HG03045 (cell line): ENCODE measurements at regions not wholly inside any gene's neighbourhood (a gene's known extent, or its start where the extent isn't known, plus 50 kb on each side); places are given as distances from the start of the nearest gene placed in this dataset.
"Not testable (repeated sequence)": the region's sequence is repeated elsewhere in the genome, so short reads cannot be mapped to it uniquely, and the experiment has no call there.

Experiments used
- ATAC-seq: cut with Tn5 transposase; IDR thresholded peaks from one replicate; pipeline ENCODE4 v1.9.1; 2021; ENCODE audit warnings: mild to moderate bottlenecking, moderate library complexity; ENCODE audit not compliant: unreplicated experiment

GRCh38 chr1:55768327-55768952, 553.3 kb upstream of the USP24 start:
- ATAC-seq = no peak

- ATAC-seq = no peak
Observed at GRCh38 chr1:55767171-55767570, 552.0 kb upstream of the USP24 start.

GRCh38 chr1:55765505-55765904, 550.3 kb upstream of the USP24 start:
- ATAC-seq = not testable (repeated sequence)

GRCh38 chr1:55751776-55752175, 536.6 kb upstream of the USP24 start:
- no peak for ATAC-seq

GRCh38 chr1:55750628-55750995, 535.4 kb upstream of the USP24 start:
- no peak for ATAC-seq

GRCh38 chr1:55749975-55750627, 534.9 kb upstream of the USP24 start:
- no peak for ATAC-seq

GRCh38 chr1:55747408-55747841, 532.3 kb upstream of the USP24 start:
- ATAC-seq = no peak

GRCh38 chr1:55746710-55747109, 531.5 kb upstream of the USP24 start:
- no peak for ATAC-seq

GRCh38 chr1:55741516-55741915, 526.4 kb upstream of the USP24 start:
- no peak for ATAC-seq

- no peak for ATAC-seq
Observed at GRCh38 chr1:55735106-55735505, 519.9 kb upstream of the USP24 start.

- ATAC-seq = no peak
Observed at GRCh38 chr1:55726994-55727393, 511.8 kb upstream of the USP24 start.

- ATAC-seq = no peak
Observed at GRCh38 chr1:55725378-55725777, 510.2 kb upstream of the USP24 start.

- no peak for ATAC-seq
Observed at GRCh38 chr1:55724551-55725325, 509.6 kb upstream of the USP24 start.

- no peak for ATAC-seq
Observed at GRCh38 chr1:55723001-55723400, 507.8 kb upstream of the USP24 start.

- ATAC-seq = no peak
Observed at GRCh38 chr1:55720261-55720660, 505.1 kb upstream of the USP24 start.

- ATAC-seq = no peak
Observed at GRCh38 chr1:55718758-55719671, 503.9 kb upstream of the USP24 start.

GRCh38 chr1:55717111-55717510, 501.9 kb upstream of the USP24 start:
- ATAC-seq = no peak

GRCh38 chr1:55716610-55717009, 501.4 kb upstream of the USP24 start:
- no peak for ATAC-seq

- ATAC-seq = no peak
Observed at GRCh38 chr1:55716151-55716550, 501.0 kb upstream of the USP24 start.

- no peak for ATAC-seq
Observed at GRCh38 chr1:55714230-55714629, 499.1 kb upstream of the USP24 start.

- no peak for ATAC-seq
Observed at GRCh38 chr1:55713516-55713915, 498.4 kb upstream of the USP24 start.
